ENCODE measurements at regions not wholly inside any gene's neighbourhood (a gene's known extent, or its start where the extent isn't known, plus 50 kb on each side); places are given as distances from the start of the nearest gene placed in this dataset.

- DNase-seq = no peak
Measured at GRCh38 chr10:58971796-58972491, 204.5 kb upstream of the PHYHIPL start.

DNA sequence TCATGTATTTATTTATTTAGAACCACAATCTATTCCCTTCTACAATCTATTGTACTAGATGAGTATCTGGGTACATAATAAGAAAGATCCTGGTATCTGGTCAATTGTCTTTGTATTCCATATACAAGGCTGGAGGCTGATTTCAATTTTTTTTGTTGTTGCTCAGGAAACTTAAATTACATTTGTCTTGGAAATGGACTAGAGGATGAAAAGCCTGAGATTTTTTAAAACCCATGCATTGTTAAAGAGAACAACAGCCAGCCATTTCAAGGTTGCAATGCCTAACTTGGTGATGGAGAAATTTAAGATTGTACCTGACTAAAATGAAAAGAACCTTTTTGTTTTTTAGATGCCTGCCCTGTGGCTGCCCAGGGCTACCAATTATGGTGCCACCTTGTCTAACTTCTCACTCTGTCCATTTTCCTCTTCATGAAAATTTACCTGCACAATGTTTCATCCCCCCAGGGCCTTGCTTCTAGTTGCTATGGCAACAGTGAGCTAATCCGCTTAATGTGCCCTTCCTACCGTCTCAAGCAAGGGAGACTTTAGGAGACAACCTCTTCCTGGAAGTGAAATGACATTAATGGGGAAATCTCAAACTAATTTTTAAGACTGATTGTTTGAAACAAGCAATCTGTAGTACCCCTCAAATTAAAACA lies 203.7 kb upstream of the PHYHIPL start:
- no peak for DNase-seq

DNA sequence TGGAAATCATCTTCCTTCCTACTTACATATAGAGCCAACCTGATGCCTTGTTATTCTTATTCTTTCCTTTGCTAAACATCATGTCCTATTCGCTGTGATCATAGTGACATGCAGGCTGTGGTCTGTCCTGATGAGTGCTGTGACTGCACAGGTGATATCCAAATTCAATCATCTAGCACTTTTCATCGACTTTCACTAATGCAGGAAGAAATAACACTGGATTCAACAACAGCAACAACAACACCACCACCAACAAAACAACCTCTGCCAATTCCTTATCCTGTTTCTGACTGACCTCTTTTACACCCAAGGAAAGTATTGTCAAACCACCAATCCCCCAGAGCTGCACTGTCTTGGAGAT lies 203.2 kb upstream of the PHYHIPL start:
- no peak for DNase-seq

DNA sequence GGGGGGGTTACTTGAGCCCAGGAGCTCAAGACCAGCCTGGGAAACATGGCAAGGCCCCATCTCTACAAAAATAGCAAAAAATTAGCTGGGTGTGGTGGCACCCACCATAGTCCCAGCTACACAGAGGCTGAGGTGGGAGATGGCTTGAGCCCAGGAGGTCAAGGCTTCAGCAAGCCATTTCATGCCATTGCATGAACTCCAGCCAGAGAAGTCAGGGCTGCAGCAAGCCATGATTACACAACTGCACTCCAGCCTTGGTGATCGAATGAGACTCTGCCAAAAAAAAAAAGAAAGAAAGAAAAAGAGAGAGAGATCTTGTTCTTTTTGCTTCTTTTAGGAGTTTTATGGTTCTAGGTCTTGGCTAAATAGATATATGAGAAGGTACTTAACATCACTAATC lies 200.2 kb upstream of the PHYHIPL start:
- DNase-seq = no peak

- DNase-seq = no peak
Measured at GRCh38 chr10:58979711-58980110, 196.7 kb upstream of the PHYHIPL start.

GRCh38 chr10:58980826-58981415 lies 195.5 kb upstream of the PHYHIPL start:
- DNase-seq = no peak

DNA sequence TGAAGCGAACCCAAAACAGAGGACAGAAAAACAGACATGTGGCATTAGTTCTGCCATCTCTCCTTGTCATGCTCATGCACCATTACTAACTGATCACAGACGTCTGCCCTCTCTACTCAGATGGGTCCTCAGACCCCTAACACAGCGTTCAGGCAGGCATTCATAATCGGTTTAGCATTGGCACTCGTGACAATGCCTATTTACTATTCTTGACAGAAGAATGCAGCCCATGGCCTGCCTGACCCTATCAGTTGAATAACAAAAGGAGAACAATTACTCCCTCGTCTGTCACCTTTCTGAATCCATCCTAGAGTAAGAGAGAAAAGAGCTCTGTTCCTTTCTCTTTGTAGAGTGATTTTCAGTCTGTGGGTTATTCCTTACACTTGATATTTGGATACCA lies 194.6 kb upstream of the PHYHIPL start:
- DNase-seq = no peak

- DNase-seq = no peak
Measured at GRCh38 chr10:58982470-58983239, 193.8 kb upstream of the PHYHIPL start.

DNA sequence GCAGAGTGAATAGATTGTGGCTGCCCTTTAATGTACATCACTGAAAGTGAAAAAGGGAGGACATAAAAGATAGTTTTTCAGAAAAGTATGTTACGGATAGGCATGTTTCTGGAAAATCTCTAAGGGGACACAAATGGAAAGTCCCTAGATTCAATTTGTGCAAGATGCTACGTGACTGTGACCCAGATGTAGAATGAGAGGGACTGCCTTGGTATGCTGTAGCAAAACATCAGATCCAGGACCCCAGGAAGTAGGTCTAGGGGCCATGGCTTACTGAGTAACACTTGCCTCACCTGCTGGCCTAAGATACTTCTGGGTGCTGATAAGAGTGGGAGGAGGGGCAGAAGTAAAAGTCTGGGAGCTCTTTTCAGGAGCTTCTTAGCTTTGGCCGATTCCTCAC lies 191.2 kb upstream of the PHYHIPL start:
- no peak for DNase-seq

- no peak for DNase-seq
Measured at GRCh38 chr10:58989486-58990039, 186.9 kb upstream of the PHYHIPL start.

GRCh38 chr10:58990693-58991092 lies 185.8 kb upstream of the PHYHIPL start:
- DNase-seq = no peak

DNA sequence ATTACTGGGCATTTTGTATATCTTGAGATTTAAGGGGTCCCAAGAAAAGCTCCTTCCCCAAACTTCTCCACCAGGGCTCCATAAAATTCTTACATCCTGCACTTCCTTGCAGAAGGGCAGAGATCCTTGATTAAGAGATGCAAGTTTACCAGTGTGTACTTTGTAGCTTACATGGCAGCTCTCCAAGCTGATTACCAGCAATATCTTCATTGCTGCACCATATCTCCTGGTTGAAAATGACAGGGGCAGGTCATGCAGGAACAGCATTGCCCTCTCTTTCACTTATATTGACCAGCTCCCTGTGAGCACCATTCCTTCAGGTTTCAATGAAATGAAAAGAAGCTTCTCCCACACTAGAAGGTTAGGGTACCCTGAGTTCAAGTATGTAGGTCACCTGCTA lies 184.6 kb upstream of the PHYHIPL start:
- no peak for DNase-seq

GRCh38 chr10:58992830-58993460 lies 183.5 kb upstream of the PHYHIPL start:
- DNase-seq = no peak

GRCh38 chr10:58993480-58994221 lies 182.8 kb upstream of the PHYHIPL start:
- no peak for DNase-seq

- no peak for DNase-seq
Measured at GRCh38 chr10:58994226-58995057, 182.0 kb upstream of the PHYHIPL start.

DNA sequence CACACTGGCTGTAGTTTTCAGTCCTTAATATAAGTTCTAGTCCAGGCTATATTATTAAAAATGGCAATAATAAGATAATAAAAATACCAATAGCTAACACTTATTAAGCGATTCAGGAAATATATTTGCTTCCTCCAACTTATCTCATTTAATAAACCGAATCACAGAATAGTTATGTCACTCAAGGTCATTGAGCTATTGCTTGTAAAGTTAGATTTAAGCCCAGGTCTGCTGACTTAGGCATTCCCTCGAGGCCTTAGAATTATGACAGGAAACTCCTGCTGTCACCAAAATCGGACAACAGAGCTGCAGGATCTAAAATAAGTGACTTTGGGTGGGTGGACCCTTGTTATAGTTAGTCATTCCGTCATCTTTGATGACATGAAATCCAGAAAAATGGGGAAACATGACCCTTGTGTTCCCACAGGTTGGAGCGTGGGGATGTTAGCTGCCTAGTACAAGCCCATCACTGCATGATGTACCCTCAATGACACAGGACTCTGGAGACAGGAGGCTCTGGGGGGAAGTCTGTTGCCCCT lies 181.3 kb upstream of the PHYHIPL start:
- DNase-seq = no peak

DNA sequence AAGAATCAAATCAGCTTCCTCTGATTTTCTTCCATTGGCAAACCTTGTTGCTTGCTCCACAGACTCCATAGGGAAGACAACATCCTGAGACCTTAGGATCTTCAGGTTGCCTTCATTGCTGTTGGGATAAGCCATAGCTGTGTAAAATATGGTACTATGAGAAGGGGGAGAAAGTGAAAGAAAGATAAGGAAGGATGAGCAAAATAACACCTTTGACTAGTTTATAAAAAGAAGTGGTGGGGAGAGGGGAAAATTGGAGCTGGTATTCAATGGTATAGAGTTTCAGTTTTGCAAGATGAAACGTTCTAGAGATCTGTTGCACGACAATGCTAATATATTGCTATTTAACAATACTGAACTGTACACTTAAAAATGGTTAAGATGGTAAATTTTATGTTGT lies 180.4 kb upstream of the PHYHIPL start:
- DNase-seq = no peak

GRCh38 chr10:58996866-58997265 lies 179.6 kb upstream of the PHYHIPL start:
- no peak for DNase-seq

GRCh38 chr10:58998924-58999713 lies 177.3 kb upstream of the PHYHIPL start:
- DNase-seq = no peak

Measured in RPMI8226 (cell line).